Breast epithelium (tissue), 4 donors: ENCODE measurements at regions not wholly inside any gene's neighbourhood (a gene's known extent, or its start where the extent isn't known, plus 50 kb on each side); places are given as distances from the start of the nearest gene placed in this dataset.

Experiments
- DNase-seq, 2 donors: peaks; one replicate each; pipeline ENCODE4 v3.0.0-alpha.2; 2019; ENCODE audit warnings: low spot score in 2 of 2
- H3K27ac ChIP-seq, 2 donors: fragments of 200-600 bp; sonication (generic) in 1 of 2; one replicate each; pipeline ENCODE4 v1.5.1; 2016 to 2019; ENCODE audit warnings: mild to moderate bottlenecking in 1 of 2
- H3K27me3 ChIP-seq, 2 donors: fragments of 200-600 bp; sonication (generic) in 1 of 2; one replicate each; pipeline versions ENCODE4 v1.5.1 to v1.6.0; 2017 to 2019; ENCODE audit warnings: control low read depth in 1 of 2, mild to moderate bottlenecking in 1 of 2
- H3K36me3 ChIP-seq: fragments of 200-600 bp; one replicate; pipeline ENCODE4 v1.5.1; 2019
- H3K4me1 ChIP-seq, 2 donors: fragments of 200-600 bp; sonication (generic); one replicate each; pipeline ENCODE4 v1.5.1; 2016 to 2019; ENCODE audit warnings: control low read depth in 1 of 2
- H3K4me3 ChIP-seq, 3 donors: fragments of 200-600 bp; sonication (generic); 1 replicate in 2 of 3; 2 replicates in 1 of 3; pipeline ENCODE4 v1.5.1; 2016 to 2019; ENCODE audit warnings: mild to moderate bottlenecking in 3 of 3, moderate library complexity in 2 of 3
- H3K9me3 ChIP-seq, 2 donors: fragments of 200-600 bp; sonication (generic) in 1 of 2; one replicate each; pipeline ENCODE4 v1.5.1; 2016 to 2019; ENCODE audit warnings: control low read depth in 1 of 2
- POLR2A ChIP-seq: fragments of 450-650 bp; IDR thresholded peaks from one replicate; pipeline ENCODE4 v1.6.1; 2016; ENCODE audit warnings: antibody characterized with exemption, mild to moderate bottlenecking, moderate library complexity
- POLR2AphosphoS5 ChIP-seq, 3 donors: sonication (generic); formaldehyde crosslinking; IDR thresholded peaks; one replicate each; pipeline ENCODE4 v1.6.1; 2017; ENCODE audit warnings: antibody characterized with exemption in 3 of 3
- intact Hi-C: fragments of 100-400 bp; cut with DNase I; formaldehyde crosslinking; loops from one replicate; pipeline ENCODE4 v1.15.1; 2023; ENCODE audit warnings: low total_unique reads
- TF ChIP-seq, protein P1 (sequence below), 3 donors: fragments of 450-650 bp; IDR thresholded peaks; one replicate each; pipeline ENCODE4 v1.5.1; 2016 to 2017; ENCODE audit warnings: antibody characterized with exemption in 3 of 3, mild to moderate bottlenecking in 3 of 3, moderate library complexity in 3 of 3

GRCh38 chr9:12640016-12640587 is 53.1 kb upstream of the TYRP1 start:
- Histone ChIP-seq H3K36me3 (no peaks in the 10 kb centered on the region), H3K4me3 (no peak overlapping the region), H3K9me3 (no peaks in the 10 kb centered on the region), H3K27me3 (no peaks in the 10 kb centered on the region), H3K27ac (no peak overlapping the region), H3K4me1 (no peaks in the 10 kb centered on the region)
- TF ChIP-seq POLR2AphosphoS5 (IDR thresholded peaks at IDR 0.05), result no peak
- TF ChIP-seq, protein P1, sequence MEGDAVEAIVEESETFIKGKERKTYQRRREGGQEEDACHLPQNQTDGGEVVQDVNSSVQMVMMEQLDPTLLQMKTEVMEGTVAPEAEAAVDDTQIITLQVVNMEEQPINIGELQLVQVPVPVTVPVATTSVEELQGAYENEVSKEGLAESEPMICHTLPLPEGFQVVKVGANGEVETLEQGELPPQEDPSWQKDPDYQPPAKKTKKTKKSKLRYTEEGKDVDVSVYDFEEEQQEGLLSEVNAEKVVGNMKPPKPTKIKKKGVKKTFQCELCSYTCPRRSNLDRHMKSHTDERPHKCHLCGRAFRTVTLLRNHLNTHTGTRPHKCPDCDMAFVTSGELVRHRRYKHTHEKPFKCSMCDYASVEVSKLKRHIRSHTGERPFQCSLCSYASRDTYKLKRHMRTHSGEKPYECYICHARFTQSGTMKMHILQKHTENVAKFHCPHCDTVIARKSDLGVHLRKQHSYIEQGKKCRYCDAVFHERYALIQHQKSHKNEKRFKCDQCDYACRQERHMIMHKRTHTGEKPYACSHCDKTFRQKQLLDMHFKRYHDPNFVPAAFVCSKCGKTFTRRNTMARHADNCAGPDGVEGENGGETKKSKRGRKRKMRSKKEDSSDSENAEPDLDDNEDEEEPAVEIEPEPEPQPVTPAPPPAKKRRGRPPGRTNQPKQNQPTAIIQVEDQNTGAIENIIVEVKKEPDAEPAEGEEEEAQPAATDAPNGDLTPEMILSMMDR (IDR thresholded peaks at IDR 0.05), result no peak
- TF ChIP-seq POLR2A, result no peak
- intact Hi-C loops, result no loop called here
- DNase-seq, result no peak

GRCh38 chr9:12640866-12641636 is 52.1 kb upstream of the TYRP1 start:
- H3K36me3 ChIP-seq, result no peaks in the 10 kb centered on the region
- H3K27ac ChIP-seq, result no peak overlapping the region
- H3K9me3 ChIP-seq, result no peaks in the 10 kb centered on the region
- H3K4me3 ChIP-seq, result no peak overlapping the region
- H3K4me1 ChIP-seq, result no peaks in the 10 kb centered on the region
- intact Hi-C loops, result no loop called here
- DNase-seq, result no peak
- H3K27me3 ChIP-seq, result no peaks in the 10 kb centered on the region
- TF ChIP-seq, protein P1 (IDR thresholded peaks at IDR 0.05), result no peak
- no peak for TF ChIP-seq POLR2A
- TF ChIP-seq POLR2AphosphoS5 (IDR thresholded peaks at IDR 0.05), result no peak
